ACC112 (cell line): ENCODE measurements at regions not wholly inside any gene's neighbourhood (a gene's known extent, or its start where the extent isn't known, plus 50 kb on each side); places are given as distances from the start of the nearest gene placed in this dataset.

Experiments used
- H2AFZ ChIP-seq: fragments of 200-600 bp; sonication (generic); one replicate; pipeline ENCODE4 v1.6.0; 2017; ENCODE audit warnings: antibody characterized with exemption, low read length; ENCODE audit not compliant: unreplicated experiment
- H3K27ac ChIP-seq: fragments of 200-600 bp; sonication (generic); 2 replicates; pipeline ENCODE4 v1.5.1; 2014; ENCODE audit warnings: low read depth, mild to moderate bottlenecking, antibody characterized with exemption, low read length, moderate library complexity
- H3K27me3 ChIP-seq: fragments of 200-600 bp; sonication (generic); 2 replicates; pipeline ENCODE4 v1.6.1; 2014; ENCODE audit warnings: mild to moderate bottlenecking, antibody characterized with exemption, low read length, moderate library complexity, mixed read lengths; ENCODE audit not compliant: insufficient read depth
- H3K36me3 ChIP-seq: fragments of 200-600 bp; sonication (generic); 2 replicates; pipeline ENCODE4 v1.6.1; 2016; ENCODE audit warnings: mild to moderate bottlenecking, antibody characterized with exemption, low read length, moderate library complexity, mixed read lengths; ENCODE audit not compliant: insufficient read depth
- H3K4me1 ChIP-seq: fragments of 200-600 bp; sonication (generic); one replicate; pipeline ENCODE4 v1.6.1; 2016; ENCODE audit warnings: low read length, mixed read lengths; ENCODE audit not compliant: insufficient read depth, unreplicated experiment, control insufficient read depth
- H3K4me3 ChIP-seq: fragments of 200-600 bp; sonication (generic); 2 replicates; pipeline ENCODE4 v1.5.1; 2014; ENCODE audit warnings: mild to moderate bottlenecking, low read depth, low read length
- H3K79me2 ChIP-seq: fragments of 200-600 bp; sonication (generic); one replicate; pipeline ENCODE4 v1.6.0; 2016; ENCODE audit warnings: low read length; ENCODE audit not compliant: control insufficient read depth, unreplicated experiment, insufficient read depth

DNA sequence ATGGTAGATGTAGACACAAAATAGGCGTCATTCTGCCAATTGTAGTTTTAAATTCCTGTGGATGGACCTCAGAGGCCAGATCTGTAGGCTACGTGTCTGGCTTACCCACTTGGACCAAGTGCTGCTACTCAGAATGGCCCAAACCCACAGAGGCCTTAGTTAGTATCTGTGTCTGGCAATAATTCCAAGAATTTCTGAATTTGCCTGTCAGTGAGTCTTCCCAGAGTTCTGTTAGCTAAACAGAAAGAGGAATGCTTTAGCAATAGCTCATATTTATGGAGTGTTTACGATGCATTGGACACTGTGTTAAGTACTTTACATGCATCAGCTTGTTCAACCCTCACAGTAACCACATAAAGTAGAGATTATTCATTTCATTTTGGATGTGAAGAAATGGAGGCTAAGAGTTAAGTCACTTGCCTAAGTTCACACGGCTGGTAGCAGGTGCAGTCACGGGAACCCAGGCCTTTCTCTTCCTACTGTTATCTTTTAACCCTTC, 231.8 kb downstream of the PTEN start:
- Histone ChIP-seq H3K4me3 (no peak overlapping the region), H3K27ac (no peak overlapping the region), H3K4me1 (no peaks in the 10 kb centered on the region), H3K36me3 (no peaks in the 10 kb centered on the region), H3K79me2 (no peaks in the 10 kb centered on the region), H3K27me3 (no peaks in the 10 kb centered on the region), H2AFZ (no peak overlapping the region)

DNA sequence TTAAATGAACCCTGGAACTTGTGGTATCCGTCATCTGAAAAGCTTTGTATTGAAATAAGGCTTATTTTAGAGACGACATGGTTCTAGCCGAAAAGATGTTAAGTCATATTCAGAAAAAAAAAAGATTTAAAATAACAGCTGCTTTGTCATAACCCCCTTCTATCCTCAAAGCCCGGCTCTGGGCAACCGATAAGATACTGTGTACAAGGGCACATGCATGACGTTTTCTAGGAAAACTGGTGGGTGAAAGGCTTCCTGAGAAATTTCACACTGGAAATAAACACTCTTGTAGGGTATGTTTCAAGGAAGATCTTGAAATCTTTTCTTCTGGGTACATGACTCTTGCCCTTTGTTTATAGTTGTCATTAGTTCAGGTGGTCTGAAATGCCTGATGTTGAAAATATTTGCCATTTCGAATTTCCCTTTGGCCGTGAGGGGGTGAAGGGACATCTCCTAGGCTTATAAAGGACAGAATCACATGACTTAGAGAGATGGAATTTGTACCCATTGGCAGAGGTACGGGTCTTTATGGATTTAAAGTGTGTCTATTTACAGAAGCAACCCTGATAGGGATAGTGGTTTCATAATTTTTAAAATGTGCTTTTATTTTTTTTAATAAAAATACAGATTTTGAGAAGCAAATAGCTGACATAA, 232.5 kb downstream of the PTEN start:
- no peaks in the 10 kb centered on the region for H3K36me3 ChIP-seq
- H3K79me2 ChIP-seq: no peaks in the 10 kb centered on the region
- H3K4me3 ChIP-seq: no peak overlapping the region
- H3K27me3 ChIP-seq: no peaks in the 10 kb centered on the region
- no peak overlapping the region for H2AFZ ChIP-seq
- H3K27ac ChIP-seq: no peak overlapping the region
- no peaks in the 10 kb centered on the region for H3K4me1 ChIP-seq

GRCh38 chr10:88097092-88097516, 233.7 kb downstream of the PTEN start:
- Histone ChIP-seq H3K4me3 (no peak overlapping the region), H2AFZ (no peak overlapping the region), H3K4me1 (no peaks in the 10 kb centered on the region), H3K36me3 (no peaks in the 10 kb centered on the region), H3K79me2 (no peaks in the 10 kb centered on the region), H3K27ac (no peak overlapping the region), H3K27me3 (no peaks in the 10 kb centered on the region)

DNA sequence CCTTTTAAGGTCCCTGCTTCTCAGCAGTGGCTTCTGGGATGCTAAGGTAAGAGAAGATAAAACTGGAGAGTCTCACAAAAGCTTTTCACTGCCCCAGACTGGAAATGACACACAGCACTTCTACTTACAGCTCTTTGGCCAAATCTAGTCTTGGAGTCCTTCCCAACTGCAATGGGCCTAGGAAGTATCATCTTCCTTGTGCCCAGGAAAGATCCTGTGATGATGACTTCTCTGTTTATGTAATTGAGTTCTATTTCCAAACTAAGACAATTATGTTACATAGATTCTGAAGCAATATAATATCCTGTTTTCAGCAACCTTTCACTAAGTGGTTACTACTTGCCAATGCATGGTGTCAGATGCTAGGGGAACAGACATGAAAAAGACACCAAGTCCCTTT, 234.1 kb downstream of the PTEN start:
- H3K4me1 ChIP-seq: no peaks in the 10 kb centered on the region
- H3K4me3 ChIP-seq: no peak overlapping the region
- no peaks in the 10 kb centered on the region for H3K27me3 ChIP-seq
- H3K79me2 ChIP-seq: no peaks in the 10 kb centered on the region
- H3K36me3 ChIP-seq: no peaks in the 10 kb centered on the region
- no peak overlapping the region for H2AFZ ChIP-seq
- H3K27ac ChIP-seq: no peak overlapping the region

- Histone ChIP-seq H3K4me1 (no peaks in the 10 kb centered on the region), H3K79me2 (no peaks in the 10 kb centered on the region), H3K27ac (no peak overlapping the region), H3K36me3 (no peaks in the 10 kb centered on the region), H3K27me3 (no peaks in the 10 kb centered on the region), H3K4me3 (no peak overlapping the region), H2AFZ (no peak overlapping the region)
These were observed 236.9 kb downstream of the PTEN start for GRCh38 chr10:88100281-88100680.

- Histone ChIP-seq H3K27ac (no peak overlapping the region), H3K4me1 (no peaks in the 10 kb centered on the region)
These were observed 238.2 kb downstream of the PTEN start for GRCh38 chr10:88101666-88102065.

DNA sequence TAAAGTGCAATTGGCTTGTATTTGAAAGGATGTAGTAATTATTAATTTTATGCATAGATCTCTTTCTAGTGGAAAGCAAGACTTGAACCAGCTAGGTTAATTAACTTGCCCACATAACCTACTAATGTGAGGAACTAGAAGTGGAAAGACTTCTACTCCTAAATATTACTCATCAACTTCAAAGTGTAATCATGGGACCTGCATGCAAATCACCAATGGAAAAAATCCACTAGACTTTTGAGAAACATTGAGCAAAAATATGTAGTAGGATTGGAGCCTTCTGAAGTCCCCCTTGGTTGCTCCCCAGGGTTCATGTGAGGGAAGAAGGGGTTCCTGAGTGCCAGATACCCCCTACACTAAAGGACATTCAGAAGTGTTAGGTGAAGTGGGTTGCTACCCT, 240.2 kb downstream of the PTEN start:
- Histone ChIP-seq H3K79me2 (no peaks in the 10 kb centered on the region), H3K4me3 (no peak overlapping the region), H3K4me1 (no peaks in the 10 kb centered on the region), H3K27ac (no peak overlapping the region), H3K27me3 (no peaks in the 10 kb centered on the region), H3K36me3 (no peaks in the 10 kb centered on the region), H2AFZ (no peak overlapping the region)

More at GRCh38 chr10:88101666-88102065, 238.2 kb downstream of the PTEN start:
- Histone ChIP-seq H2AFZ (no peak overlapping the region), H3K4me3 (no peak overlapping the region), H3K27me3 (no peaks in the 10 kb centered on the region), H3K36me3 (no peaks in the 10 kb centered on the region), H3K79me2 (no peaks in the 10 kb centered on the region)

DNA sequence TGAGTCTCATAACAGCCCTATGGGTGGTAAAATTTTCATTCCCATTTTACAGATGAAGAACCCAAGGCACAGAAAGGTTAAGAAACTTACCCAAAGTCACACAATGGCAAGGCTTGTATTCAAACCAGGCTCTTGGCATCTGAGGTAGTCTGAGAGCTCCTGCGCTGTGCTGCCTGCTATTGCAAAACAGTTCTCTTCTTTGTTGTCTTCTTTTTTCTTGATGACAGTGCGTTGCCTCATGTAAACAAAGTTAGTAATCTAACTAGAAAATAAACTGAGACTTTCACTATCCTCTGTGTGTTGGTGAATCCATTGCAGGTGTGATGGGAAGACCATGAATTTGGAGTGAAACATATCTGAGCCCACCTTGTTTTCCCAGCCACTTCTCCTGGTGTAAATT, 240.8 kb downstream of the PTEN start:
- no peaks in the 10 kb centered on the region for H3K79me2 ChIP-seq
- no peak overlapping the region for H3K4me3 ChIP-seq
- no peak overlapping the region for H3K27ac ChIP-seq
- no peaks in the 10 kb centered on the region for H3K4me1 ChIP-seq
- no peaks in the 10 kb centered on the region for H3K36me3 ChIP-seq
- H2AFZ ChIP-seq: no peak overlapping the region
- H3K27me3 ChIP-seq: no peaks in the 10 kb centered on the region

DNA sequence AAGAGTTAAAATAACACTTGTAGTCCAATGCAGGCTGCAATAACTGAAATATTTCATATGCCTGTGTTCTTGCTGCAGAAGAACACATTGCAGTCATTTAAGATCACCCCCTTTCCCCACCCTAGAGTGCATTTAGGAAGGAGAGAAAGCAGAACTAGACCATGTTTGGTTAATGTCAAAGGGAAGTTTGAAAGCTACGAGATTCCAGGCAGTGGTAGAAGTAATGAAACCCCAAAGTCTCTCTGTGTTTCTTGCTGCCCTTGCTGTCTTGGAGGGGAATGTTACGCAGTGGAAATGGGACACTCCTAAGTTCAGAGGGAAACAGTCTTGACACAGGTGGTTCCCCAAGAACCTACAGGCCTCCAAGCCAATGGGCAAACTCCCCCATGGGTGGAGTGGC, 242.9 kb downstream of the PTEN start:
- no peaks in the 10 kb centered on the region for H3K27me3 ChIP-seq
- no peak overlapping the region for H3K27ac ChIP-seq
- H3K36me3 ChIP-seq: no peaks in the 10 kb centered on the region
- H3K4me1 ChIP-seq: peaks cover 12% of the 10 kb centered on the region
- no peaks in the 10 kb centered on the region for H3K79me2 ChIP-seq
- no peak overlapping the region for H2AFZ ChIP-seq
- H3K4me3 ChIP-seq: no peak overlapping the region

GRCh38 chr10:88107296-88108097, 244.1 kb downstream of the PTEN start:
- Histone ChIP-seq H3K27me3 (no peaks in the 10 kb centered on the region), H3K4me1 (peaks cover 12% of the 10 kb centered on the region), H3K79me2 (no peaks in the 10 kb centered on the region), H3K36me3 (no peaks in the 10 kb centered on the region), H3K27ac (no peak overlapping the region), H2AFZ (no peak overlapping the region), H3K4me3 (no peak overlapping the region)

- Histone ChIP-seq H3K36me3 (no peaks in the 10 kb centered on the region), H3K27ac (no peak overlapping the region), H3K4me3 (no peak overlapping the region), H3K4me1 (peaks cover 12% of the 10 kb centered on the region), H3K79me2 (no peaks in the 10 kb centered on the region), H2AFZ (no peak overlapping the region), H3K27me3 (no peaks in the 10 kb centered on the region)
These were observed 244.7 kb downstream of the PTEN start for GRCh38 chr10:88108115-88108610.
